ENCODE measurements at regions not wholly inside any gene's neighbourhood (a gene's known extent, or its start where the extent isn't known, plus 50 kb on each side); places are given as distances from the start of the nearest gene placed in this dataset.

DNA sequence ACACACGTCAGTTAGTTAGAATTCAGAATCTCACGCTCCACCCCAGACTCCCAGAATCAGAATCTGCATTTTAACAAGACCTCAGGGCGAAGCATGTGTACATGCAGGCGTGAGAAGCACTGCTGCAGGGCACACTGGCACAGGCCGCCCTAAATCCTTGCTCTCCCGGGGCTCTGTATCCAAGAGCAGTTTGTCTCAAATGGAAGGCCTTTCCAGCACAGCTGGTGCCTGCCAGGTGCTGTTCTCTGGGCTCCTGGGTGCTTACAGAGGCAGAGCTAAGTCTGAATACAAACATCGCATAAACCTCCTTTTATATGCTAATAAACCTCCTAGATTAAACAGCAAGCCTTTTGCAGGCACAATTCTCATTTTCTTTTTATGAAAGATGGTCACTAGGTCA is 119.1 kb upstream of the CD93 start:
- Histone ChIP-seq H3K9ac (ENCODE audit: low read length) (no peak overlapping the region), H3K36me3 (ENCODE audit: control insufficient read depth, insufficient read depth, low read length) (no peaks in the 10 kb centered on the region), H3K4me1 (ENCODE audit: control insufficient read depth, insufficient read depth, low read length) (peaks cover 20% of the 10 kb centered on the region), H3K4me3 (ENCODE audit: low read length) (no peak overlapping the region), H3K27ac (ENCODE audit: low read depth, low read length) (peak overlapping the region; percentile 78), H3K27me3 (ENCODE audit: control insufficient read depth, insufficient read depth, low read length) (no peaks in the 10 kb centered on the region)

- Histone ChIP-seq H3K27ac (ENCODE audit: low read depth, low read length) (no peak overlapping the region), H3K4me3 (ENCODE audit: low read length) (no peak overlapping the region), H3K36me3 (ENCODE audit: control insufficient read depth, insufficient read depth, low read length) (no peaks in the 10 kb centered on the region), H3K27me3 (ENCODE audit: control insufficient read depth, insufficient read depth, low read length) (no peaks in the 10 kb centered on the region), H3K9ac (ENCODE audit: low read length) (no peak overlapping the region), H3K4me1 (ENCODE audit: control insufficient read depth, insufficient read depth, low read length) (peaks cover 20% of the 10 kb centered on the region)
These were observed 118.0 kb upstream of the CD93 start for GRCh38 chr20:23203951-23204730.

DNA sequence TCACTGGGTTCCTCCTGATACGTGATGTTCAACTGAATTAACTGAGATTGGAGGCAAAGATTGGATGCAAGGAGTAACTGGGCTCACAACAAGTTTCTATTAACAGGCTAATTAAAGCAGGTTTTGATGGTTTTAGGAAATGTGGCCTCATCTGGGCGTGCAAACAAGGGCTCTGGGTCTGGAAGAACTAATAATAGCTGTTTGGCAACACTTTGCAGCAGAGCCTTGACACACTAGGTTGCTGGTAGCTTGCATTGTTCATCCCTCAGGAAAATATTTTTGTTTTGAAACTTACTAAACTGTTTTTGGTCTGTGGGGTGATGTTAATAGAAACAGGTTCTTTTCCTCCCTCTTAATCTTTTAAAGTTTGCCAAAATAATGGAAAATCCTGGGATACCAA is 117.2 kb upstream of the CD93 start:
- no peaks in the 10 kb centered on the region for H3K27me3 ChIP-seq (ENCODE audit: control insufficient read depth, insufficient read depth, low read length)
- H3K4me1 ChIP-seq (ENCODE audit: control insufficient read depth, insufficient read depth, low read length): peaks cover 20% of the 10 kb centered on the region
- no peaks in the 10 kb centered on the region for H3K36me3 ChIP-seq (ENCODE audit: control insufficient read depth, insufficient read depth, low read length)
- no peak overlapping the region for H3K9ac ChIP-seq (ENCODE audit: low read length)
- no peak overlapping the region for H3K27ac ChIP-seq (ENCODE audit: low read depth, low read length)
- no peak overlapping the region for H3K4me3 ChIP-seq (ENCODE audit: low read length)

GRCh38 chr20:23201658-23202057 is 115.5 kb upstream of the CD93 start:
- H3K36me3 ChIP-seq (ENCODE audit: control insufficient read depth, insufficient read depth, low read length): no peaks in the 10 kb centered on the region
- H3K27me3 ChIP-seq (ENCODE audit: control insufficient read depth, insufficient read depth, low read length): no peaks in the 10 kb centered on the region
- H3K9ac ChIP-seq (ENCODE audit: low read length): no peak overlapping the region
- no peak overlapping the region for H3K27ac ChIP-seq (ENCODE audit: low read depth, low read length)
- no peak overlapping the region for H3K4me3 ChIP-seq (ENCODE audit: low read length)
- peaks cover 20% of the 10 kb centered on the region for H3K4me1 ChIP-seq (ENCODE audit: control insufficient read depth, insufficient read depth, low read length)

- peaks cover 12% of the 10 kb centered on the region for H3K4me1 ChIP-seq (ENCODE audit: control insufficient read depth, insufficient read depth, low read length)
- H3K27ac ChIP-seq (ENCODE audit: low read depth, low read length): no peak overlapping the region
- H3K4me3 ChIP-seq (ENCODE audit: low read length): no peak overlapping the region
- no peak overlapping the region for H3K9ac ChIP-seq (ENCODE audit: low read length)
- H3K27me3 ChIP-seq (ENCODE audit: control insufficient read depth, insufficient read depth, low read length): no peaks in the 10 kb centered on the region
- H3K36me3 ChIP-seq (ENCODE audit: control insufficient read depth, insufficient read depth, low read length): no peaks in the 10 kb centered on the region
These were observed 114.8 kb upstream of the CD93 start for GRCh38 chr20:23200914-23201313.

DNA sequence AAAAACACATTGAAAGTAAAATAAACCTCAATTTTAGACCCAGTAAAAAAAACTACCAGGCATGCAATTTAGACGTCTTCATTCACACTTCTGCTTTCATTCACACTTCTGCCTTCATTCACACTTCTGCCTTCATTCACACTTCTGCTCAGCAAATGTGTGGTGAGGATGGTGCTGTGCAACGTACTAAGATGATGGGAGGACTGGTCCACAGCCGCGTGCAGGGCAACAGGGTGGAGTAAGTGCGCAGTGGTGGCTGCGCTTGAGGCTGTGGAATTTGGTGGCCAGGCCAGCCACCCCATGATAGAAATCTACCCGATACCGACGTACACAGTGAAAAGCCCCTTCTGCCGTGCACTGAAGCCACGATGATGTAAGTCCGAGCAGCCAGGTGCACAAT is 114.3 kb upstream of the CD93 start:
- Histone ChIP-seq H3K4me1 (ENCODE audit: control insufficient read depth, insufficient read depth, low read length) (peaks cover 9% of the 10 kb centered on the region), H3K4me3 (ENCODE audit: low read length) (no peak overlapping the region), H3K27me3 (ENCODE audit: control insufficient read depth, insufficient read depth, low read length) (no peaks in the 10 kb centered on the region), H3K9ac (ENCODE audit: low read length) (no peak overlapping the region), H3K27ac (ENCODE audit: low read depth, low read length) (no peak overlapping the region), H3K36me3 (ENCODE audit: control insufficient read depth, insufficient read depth, low read length) (no peaks in the 10 kb centered on the region)

- Histone ChIP-seq H3K4me3 (ENCODE audit: low read length) (no peak overlapping the region), H3K36me3 (ENCODE audit: control insufficient read depth, insufficient read depth, low read length) (no peaks in the 10 kb centered on the region), H3K27me3 (ENCODE audit: control insufficient read depth, insufficient read depth, low read length) (no peaks in the 10 kb centered on the region), H3K4me1 (ENCODE audit: control insufficient read depth, insufficient read depth, low read length) (no peaks in the 10 kb centered on the region), H3K27ac (ENCODE audit: low read depth, low read length) (no peak overlapping the region), H3K9ac (ENCODE audit: low read length) (no peak overlapping the region)
These were observed 113.2 kb upstream of the CD93 start for GRCh38 chr20:23199356-23199755.

GRCh38 chr20:23198815-23199214 is 112.7 kb upstream of the CD93 start:
- Histone ChIP-seq H3K27me3 (ENCODE audit: control insufficient read depth, insufficient read depth, low read length) (no peaks in the 10 kb centered on the region), H3K9ac (ENCODE audit: low read length) (no peak overlapping the region), H3K36me3 (ENCODE audit: control insufficient read depth, insufficient read depth, low read length) (no peaks in the 10 kb centered on the region), H3K4me3 (ENCODE audit: low read length) (no peak overlapping the region), H3K4me1 (ENCODE audit: control insufficient read depth, insufficient read depth, low read length) (no peaks in the 10 kb centered on the region), H3K27ac (ENCODE audit: low read depth, low read length) (no peak overlapping the region)

- Histone ChIP-seq H3K4me3 (ENCODE audit: low read length) (no peak overlapping the region), H3K27ac (ENCODE audit: low read depth, low read length) (no peak overlapping the region), H3K36me3 (ENCODE audit: control insufficient read depth, insufficient read depth, low read length) (no peaks in the 10 kb centered on the region), H3K4me1 (ENCODE audit: control insufficient read depth, insufficient read depth, low read length) (no peaks in the 10 kb centered on the region), H3K9ac (ENCODE audit: low read length) (no peak overlapping the region), H3K27me3 (ENCODE audit: control insufficient read depth, insufficient read depth, low read length) (no peaks in the 10 kb centered on the region)
These were observed 111.7 kb upstream of the CD93 start for GRCh38 chr20:23197836-23198235.

- Histone ChIP-seq H3K4me1 (ENCODE audit: control insufficient read depth, insufficient read depth, low read length) (no peaks in the 10 kb centered on the region), H3K4me3 (ENCODE audit: low read length) (no peak overlapping the region), H3K27me3 (ENCODE audit: control insufficient read depth, insufficient read depth, low read length) (no peaks in the 10 kb centered on the region), H3K36me3 (ENCODE audit: control insufficient read depth, insufficient read depth, low read length) (no peaks in the 10 kb centered on the region), H3K27ac (ENCODE audit: low read depth, low read length) (no peak overlapping the region), H3K9ac (ENCODE audit: low read length) (no peak overlapping the region)
These were observed 109.5 kb upstream of the CD93 start for GRCh38 chr20:23195636-23196035.

DNA sequence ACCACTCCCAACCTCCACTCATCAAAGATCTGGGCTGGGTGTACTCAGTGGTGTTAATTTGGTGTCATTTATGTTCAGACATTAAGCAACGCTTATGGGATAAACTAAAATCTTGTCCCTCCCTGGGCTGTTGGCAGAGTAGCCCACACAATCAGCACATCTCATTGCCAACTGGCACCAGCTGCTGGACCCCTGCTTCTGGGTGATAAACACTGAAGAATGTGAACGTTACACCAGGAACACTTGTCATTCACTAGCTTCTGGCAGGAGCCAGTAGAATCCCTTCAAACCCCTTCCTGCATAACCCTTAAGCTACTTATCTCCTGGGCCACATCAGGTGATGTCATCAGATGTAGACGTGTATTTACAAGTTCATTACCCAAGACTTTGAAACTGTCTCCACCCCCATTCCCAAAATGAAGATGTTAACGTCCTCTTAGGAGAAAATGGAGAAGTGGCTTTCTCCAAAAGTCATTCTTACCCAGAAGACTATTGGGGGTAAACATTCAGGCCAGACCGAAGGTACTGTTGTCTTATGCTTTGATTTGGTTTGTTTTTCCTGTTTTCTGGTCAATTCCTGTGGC is 107.8 kb upstream of the CD93 start:
- no peaks in the 10 kb centered on the region for H3K4me1 ChIP-seq (ENCODE audit: control insufficient read depth, insufficient read depth, low read length)
- H3K27me3 ChIP-seq (ENCODE audit: control insufficient read depth, insufficient read depth, low read length): peaks cover 1% of the 10 kb centered on the region
- H3K4me3 ChIP-seq (ENCODE audit: low read length): no peak overlapping the region
- H3K9ac ChIP-seq (ENCODE audit: low read length): no peak overlapping the region
- no peaks in the 10 kb centered on the region for H3K36me3 ChIP-seq (ENCODE audit: control insufficient read depth, insufficient read depth, low read length)
- H3K27ac ChIP-seq (ENCODE audit: low read depth, low read length): no peak overlapping the region

- no peak overlapping the region for H3K27ac ChIP-seq (ENCODE audit: low read depth, low read length)
- H3K4me1 ChIP-seq (ENCODE audit: control insufficient read depth, insufficient read depth, low read length): no peaks in the 10 kb centered on the region
- peaks cover 1% of the 10 kb centered on the region for H3K27me3 ChIP-seq (ENCODE audit: control insufficient read depth, insufficient read depth, low read length)
- H3K36me3 ChIP-seq (ENCODE audit: control insufficient read depth, insufficient read depth, low read length): no peaks in the 10 kb centered on the region
- H3K9ac ChIP-seq (ENCODE audit: low read length): no peak overlapping the region
- no peak overlapping the region for H3K4me3 ChIP-seq (ENCODE audit: low read length)
These were observed 106.3 kb upstream of the CD93 start for GRCh38 chr20:23192469-23192868.

DNA sequence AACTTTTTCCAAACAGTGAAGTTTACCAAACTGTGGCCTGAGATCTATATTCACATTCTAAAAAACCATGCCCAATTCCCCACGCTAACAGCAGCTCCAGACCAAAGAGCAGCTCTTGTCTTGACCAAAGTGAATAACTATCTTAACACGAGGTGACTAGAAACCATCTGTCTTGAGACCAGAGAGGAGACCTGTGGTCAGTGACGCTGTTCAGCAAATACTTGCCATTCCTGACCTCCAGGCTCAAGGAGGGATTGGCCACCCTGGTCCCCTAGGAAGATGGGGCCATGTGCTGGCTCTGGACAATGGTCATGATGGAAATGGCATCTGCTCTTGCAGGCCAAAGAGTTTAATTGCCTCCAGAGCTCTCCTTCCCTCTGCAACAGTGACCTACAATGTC is 104.4 kb upstream of the CD93 start:
- no peak overlapping the region for H3K9ac ChIP-seq (ENCODE audit: low read length)
- no peaks in the 10 kb centered on the region for H3K36me3 ChIP-seq (ENCODE audit: control insufficient read depth, insufficient read depth, low read length)
- no peaks in the 10 kb centered on the region for H3K4me1 ChIP-seq (ENCODE audit: control insufficient read depth, insufficient read depth, low read length)
- no peak overlapping the region for H3K4me3 ChIP-seq (ENCODE audit: low read length)
- H3K27ac ChIP-seq (ENCODE audit: low read depth, low read length): no peak overlapping the region
- H3K27me3 ChIP-seq (ENCODE audit: control insufficient read depth, insufficient read depth, low read length): peaks cover 1% of the 10 kb centered on the region

Measured in rectal smooth muscle tissue (tissue), 1 donor.